ENCODE measurements at regions not wholly inside any gene's neighbourhood (a gene's known extent, or its start where the extent isn't known, plus 50 kb on each side); places are given as distances from the start of the nearest gene placed in this dataset.
"Not testable (repeated sequence)": the region's sequence is repeated elsewhere in the genome, so short reads cannot be mapped to it uniquely, and the experiment has no call there.

DNA sequence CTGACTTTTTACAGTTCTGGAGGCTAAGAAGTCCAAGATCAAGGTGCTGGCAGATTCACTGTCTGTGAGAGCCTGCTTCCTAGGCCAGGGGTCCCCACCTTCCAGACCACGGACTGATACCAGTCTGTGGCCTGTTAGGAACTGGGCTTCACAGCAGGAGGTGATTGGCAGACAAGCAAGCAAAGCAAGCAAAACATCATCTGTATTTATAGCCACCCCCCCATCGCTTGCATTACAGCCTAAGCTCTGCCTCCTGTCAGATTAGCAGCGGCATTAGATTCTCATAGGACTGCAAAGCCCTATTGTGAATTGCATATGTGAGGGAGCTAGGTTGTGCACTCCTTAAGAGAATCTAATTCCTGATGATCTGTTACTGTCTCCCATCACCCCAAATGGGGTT lies 194.7 kb upstream of the THRB start:
- DNase-seq: no peak

DNA sequence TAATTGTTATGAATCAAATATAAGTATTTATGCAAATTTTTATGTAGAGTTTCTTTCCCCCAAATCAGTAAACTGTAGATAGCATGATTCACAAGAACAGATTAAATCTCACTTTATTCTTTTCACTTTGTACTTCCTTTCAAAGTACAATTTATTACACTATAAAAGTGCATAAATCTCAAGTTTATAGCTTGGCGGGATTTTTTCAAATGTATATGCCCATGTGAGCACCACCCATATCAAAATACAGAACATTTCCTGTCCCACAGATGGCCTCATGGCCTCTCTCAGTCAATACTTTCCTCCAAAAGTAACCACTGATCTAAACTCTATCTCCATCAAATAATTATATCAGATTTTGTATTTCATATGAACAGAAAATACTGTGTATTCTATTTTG lies 196.1 kb upstream of the THRB start:
- no peak for DNase-seq

DNA sequence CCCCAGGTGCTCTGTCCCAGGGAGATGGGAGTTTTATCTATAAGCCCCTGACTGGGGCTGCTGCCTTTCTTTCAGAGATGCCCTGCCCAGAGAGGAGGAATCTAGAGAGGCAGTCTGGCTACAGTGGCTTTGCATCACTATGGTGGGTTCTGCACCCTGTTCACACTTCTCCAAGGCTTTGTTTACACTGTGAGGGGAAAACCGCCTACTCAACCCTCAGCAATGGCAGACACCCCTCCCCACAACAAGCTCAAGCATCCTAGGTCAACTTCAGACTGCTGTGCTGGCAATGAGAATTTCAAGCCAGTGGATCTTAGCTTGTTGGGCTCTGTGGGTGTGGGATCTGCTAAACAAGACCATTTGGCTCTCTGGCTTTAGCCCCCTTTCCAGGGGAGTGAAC lies 204.4 kb upstream of the THRB start:
- not testable (repeated sequence) for DNase-seq

DNA sequence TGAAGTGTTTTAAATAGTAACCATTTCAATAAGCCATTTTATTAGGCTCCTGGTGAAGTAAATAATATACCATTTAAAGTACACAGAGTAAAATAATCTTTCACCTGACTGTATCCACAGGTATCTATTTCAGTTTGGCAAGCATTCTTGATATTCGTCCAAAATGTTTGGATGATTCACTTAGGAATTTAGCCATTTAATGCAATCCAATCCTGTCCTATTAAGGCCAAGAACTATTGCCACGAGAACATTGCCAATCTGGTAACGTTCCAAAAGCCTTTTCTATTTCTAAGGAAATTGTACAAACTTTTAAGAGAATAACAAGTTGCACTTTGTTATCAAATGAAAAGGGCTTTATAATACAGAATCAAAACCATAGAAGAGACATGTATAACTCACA lies 209.8 kb upstream of the THRB start:
- no peak for DNase-seq

DNA sequence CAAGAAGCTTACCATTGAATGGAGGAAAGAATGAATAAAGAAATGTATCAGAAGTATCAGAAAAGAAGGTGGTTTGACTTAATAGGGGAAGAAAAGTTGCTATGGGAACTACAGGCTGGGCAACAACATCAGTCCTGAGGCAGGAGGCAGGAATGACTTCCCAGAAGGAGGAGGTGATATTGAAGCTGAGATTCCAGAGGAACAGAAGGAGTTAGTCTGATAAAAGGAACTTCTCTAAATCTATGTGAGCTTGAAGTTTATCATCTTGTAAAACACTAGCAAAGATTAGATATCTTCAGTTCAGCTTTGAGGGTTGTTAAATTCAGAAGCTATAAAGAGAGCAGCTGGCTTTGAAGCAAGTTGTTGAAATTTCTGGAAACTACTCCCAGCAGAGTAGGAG lies 213.3 kb upstream of the THRB start:
- DNase-seq: no peak

DNA sequence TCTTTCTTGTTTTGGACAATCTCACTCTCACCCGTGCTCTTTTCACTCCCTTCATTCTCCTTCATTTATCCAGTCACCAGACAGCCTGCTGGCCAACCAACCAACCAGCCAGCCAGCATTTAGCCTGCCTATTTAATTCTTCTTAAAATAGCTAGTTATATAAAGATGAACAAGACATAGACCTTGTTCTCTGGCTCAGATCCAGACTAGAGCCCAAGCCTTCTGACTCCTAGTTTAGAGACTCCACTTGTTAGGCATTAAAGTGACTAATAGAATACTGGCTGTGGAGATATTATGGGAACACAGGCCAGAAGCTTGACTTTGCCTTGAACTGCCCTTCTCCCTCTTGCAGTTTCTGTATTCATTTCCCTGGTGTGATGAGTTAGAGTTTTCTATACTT lies 215.3 kb upstream of the THRB start:
- no peak for DNase-seq

DNA sequence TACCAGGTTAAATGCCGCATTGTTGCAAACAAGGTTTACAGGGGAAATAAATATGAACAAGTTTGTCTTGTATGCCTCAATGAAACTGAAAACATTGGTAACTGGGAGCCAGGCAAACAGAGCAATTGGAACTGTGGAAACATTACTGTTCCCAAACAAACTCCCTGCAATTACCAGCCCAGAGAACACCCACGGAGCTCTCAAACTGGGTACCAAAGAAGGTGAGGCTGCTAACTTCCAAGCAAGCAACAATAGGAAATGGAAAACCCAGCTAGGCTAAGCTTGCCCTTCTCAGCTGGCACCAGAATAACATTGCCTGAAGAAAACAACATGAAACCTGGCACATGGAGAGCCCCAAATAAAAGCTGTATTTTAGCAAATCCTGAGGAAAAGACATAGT lies 218.9 kb upstream of the THRB start:
- no peak for DNase-seq

DNA sequence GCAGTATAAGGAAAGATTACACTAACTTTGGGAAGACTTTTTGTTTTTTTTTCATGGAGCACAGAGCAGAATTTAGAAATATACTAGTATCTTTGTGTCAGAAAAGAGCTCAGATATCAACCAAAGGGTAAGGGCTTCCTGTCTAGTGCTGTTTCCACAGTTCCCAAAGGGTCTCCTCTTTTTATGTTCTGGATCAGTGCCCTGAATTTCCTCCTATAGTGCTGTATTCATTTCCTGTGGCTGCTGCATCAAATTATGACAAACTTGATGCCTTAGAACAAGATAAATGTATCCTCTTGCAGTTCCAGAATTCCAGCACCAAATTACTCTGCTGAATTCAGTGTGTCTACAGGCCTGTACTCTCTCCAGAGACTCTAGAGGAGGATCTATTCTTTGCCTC lies 219.8 kb upstream of the THRB start:
- no peak for DNase-seq

DNA sequence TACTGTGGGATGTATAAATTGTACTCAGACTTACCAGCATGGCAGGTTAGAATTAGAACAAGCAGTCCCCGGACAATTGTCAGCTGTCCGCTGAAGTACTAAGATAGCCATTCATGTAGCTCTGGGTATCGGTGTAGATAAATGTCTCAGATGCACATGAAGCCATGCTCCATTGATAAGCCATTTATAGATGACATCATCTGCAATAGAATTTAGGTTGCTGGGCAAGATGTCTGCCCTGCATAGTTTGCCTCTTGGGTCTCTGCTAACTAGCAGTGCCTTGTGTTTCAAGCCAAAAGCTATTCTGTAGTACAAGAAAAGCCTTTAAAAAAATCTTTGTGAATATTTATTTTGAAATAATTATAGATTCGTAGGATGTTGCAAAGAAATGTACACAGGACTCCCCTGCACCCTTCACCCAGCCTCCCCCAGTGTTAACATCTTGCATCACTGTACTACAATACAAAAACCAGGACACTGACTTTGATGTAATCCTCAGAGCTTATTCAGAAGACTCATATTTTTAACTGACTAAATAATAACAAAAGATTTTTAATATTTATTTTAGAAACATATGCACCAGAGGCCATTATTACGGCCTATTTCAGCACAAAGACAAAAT lies 220.6 kb upstream of the THRB start:
- DNase-seq: no peak

DNA sequence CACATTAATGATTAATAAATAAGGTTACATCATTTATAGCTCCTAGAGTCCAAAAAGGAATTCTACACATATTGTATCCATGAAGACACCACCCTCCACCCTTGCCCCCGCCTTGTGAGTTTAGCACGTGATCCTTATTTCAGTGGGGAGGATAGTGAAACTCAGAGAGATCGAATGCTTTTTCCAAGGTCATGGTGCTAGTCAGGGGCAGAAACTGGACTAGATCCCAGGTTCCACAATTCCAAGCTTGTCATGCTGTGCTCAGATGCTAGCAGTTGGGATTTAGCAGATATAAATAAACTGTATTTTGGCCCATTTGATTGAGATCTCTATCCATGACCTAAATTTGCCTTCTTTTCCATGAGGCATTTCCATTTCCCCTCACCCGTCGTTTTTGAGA lies 227.4 kb upstream of the THRB start:
- no peak for DNase-seq

DNA sequence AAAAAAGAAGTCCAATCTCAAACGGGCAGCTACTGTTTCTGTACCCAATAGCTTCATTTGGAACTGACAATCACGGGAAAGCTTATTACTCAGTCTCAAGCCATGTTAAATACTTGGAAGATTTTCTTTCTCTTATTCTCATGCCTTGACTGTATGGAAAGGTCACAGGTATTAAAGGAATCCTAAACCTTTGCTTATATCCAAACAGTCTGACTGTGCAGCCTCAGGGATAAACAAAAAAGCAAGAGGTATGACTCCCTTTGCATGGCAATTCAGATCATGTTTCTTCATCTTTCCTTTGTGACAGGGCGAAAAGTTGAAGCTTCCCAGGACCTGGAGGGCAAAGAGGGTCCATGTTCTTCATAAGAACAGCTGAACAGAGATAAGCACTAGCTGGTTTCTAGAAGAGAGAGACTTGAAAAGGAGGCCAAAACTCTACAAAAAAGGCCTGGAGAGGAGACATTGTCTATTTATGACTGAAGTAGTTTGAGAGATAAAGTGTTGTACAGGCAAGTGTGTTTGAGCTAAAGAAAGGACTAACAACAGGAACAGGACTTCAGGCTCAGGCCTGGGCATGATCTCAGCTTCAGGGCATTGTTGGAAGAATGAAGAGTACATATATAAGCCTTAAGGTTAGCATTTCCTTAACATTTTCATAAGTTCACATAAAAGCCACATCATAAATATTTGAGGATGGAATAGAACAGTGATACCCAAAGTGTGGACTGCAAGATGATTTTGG lies 231.0 kb upstream of the THRB start:
- DNase-seq: no peak

DNA sequence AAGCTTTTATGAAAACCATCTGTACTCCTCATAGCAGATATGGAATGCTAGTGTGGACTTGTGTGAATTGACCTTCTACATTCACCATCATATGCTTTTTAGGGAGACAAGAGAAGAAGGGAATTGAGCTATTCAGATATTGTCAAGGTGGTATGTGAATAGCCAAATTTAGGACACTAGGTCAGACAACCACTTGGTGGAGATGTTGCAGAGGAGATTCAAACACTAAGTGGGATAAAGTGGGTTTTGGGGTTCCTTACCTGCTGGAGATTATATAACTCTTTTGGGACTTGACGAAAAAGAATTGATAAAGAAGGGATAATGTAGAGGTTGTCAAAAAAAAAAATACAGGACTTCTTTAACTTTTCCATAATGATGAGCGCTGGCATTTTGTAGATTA lies 231.8 kb upstream of the THRB start:
- DNase-seq: no peak

DNA sequence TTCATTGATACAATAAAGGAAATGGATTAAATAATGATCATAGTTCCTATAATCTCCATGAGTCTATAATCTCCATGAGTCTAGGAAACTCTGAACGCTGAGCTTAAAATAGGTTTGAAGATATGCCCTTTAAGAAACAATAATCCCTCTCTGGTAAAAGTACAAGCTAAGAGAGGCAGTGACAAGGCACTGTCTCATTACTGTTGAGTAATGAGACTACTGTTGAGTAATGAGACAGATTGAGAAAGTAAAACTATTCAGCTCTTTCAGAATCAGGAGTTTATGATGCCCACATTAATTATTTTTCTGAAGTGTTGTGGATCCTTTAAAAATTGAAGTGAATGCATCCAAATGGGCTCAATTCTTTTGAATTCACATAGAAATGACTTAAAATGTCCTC lies 235.5 kb upstream of the THRB start:
- peak in 1 of 2 donors; percentile 4 for DNase-seq

DNA sequence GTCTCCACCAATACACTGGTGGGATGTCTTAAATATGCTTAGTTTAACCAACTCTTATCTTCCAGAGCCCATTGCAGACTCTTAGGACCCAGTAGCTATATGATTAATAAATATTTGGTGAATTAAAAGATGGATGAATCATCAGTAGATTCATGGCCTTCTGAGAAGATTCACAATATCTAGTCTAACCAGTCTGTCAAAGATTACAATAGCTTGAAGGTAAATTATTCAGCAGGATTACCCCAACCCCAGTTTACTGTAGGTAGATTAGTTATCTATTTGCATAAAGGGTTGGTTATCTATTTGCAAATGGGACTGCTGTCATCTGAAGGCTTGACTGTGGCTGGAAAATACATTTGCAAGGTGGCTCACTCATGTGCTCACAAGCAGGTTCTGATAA lies 239.4 kb upstream of the THRB start:
- DNase-seq: no peak

DNA sequence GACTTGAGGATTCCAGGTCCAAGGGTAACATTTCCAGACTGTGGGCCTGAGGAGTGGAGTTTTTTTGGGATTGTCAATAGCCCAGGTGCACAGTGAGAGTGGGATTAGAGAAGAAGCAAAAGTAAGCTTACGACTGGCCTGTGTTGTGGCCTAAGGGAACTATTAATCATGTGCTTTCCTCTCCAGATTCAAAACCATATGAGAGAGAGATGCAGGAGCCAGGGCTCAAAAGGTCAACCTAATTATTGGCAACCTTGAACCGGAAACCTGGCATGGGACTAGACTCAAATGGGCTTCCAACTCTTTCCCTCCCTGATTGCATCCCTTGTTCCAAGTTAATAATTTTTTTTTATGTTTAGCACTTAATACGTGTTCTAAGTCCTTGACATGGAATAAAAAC lies 242.1 kb upstream of the THRB start:
- no peak for DNase-seq

DNA sequence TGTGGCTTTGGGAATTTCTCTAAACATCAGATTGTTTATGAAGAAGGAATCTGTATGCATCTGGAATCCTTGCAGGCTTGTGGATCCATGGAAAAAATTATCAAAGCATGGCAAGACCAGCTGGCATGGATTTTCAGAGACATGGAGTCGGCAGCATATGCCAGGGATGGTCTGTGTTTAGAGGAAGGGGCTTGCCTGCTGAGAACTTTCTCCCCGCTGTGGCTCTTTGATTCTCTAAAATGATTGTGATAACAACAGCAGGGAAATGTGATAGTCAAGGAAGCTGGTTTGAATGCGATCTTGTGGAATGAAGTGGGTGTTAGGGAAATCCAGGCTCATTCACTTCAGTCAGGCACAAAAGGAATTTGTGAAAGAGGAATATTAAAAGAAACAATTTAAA lies 245.7 kb upstream of the THRB start:
- no peak for DNase-seq

DNA sequence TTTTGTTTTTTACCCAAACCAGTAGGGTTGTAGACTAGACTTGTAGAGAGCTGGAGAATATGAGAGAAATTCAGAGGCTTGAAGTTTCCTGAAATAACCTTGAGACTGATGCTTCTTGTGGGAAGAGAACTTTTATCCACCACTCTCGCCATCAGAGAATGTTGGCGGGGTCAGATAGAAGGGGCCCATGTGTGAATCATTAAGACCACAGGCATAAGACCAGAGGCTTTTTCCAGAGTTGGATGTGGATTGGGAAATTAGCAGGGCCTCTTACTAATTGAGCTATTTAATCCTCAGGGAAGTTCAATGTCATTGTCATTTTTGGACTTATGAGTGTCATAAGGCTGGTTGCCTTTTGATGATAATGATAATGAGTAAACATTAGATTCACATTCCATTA lies 246.9 kb upstream of the THRB start:
- no peak for DNase-seq

DNA sequence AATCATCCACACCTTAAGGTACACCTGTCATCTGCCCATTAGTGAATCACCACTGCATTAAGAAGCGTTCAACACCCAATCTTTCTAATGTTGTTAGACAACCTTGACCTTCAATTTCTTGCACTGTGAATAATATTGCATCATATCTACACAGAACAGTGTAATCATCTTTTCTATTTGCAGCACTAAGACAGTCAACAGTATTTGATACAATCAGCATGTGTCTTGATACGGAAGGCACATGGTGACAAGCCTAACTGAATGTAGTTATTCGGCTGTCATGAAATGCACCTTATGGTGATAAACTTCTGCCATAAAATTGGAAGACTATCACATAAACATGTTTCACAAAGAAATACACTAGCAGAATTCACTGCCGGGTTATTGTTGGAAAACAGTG lies 253.9 kb upstream of the THRB start:
- no peak for DNase-seq

DNA sequence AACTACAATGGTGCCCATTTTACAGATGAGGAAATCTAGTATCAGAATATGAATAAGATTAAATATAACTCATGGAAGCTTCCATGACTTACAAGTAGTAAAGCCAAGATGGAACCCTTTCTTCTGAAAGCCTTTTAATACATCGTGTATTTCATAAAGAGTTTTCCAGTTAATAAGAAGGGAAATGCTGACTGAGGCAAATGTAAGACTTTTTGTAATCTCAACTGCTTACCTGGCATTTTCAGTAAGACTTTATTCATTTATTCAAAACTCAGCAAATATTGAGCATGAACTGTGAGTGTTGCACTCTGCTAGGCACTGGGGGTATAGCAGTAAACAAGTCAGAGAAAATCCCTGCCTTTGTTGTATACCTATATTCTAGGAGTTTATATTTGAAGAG lies 256.4 kb upstream of the THRB start:
- DNase-seq: no peak

DNA sequence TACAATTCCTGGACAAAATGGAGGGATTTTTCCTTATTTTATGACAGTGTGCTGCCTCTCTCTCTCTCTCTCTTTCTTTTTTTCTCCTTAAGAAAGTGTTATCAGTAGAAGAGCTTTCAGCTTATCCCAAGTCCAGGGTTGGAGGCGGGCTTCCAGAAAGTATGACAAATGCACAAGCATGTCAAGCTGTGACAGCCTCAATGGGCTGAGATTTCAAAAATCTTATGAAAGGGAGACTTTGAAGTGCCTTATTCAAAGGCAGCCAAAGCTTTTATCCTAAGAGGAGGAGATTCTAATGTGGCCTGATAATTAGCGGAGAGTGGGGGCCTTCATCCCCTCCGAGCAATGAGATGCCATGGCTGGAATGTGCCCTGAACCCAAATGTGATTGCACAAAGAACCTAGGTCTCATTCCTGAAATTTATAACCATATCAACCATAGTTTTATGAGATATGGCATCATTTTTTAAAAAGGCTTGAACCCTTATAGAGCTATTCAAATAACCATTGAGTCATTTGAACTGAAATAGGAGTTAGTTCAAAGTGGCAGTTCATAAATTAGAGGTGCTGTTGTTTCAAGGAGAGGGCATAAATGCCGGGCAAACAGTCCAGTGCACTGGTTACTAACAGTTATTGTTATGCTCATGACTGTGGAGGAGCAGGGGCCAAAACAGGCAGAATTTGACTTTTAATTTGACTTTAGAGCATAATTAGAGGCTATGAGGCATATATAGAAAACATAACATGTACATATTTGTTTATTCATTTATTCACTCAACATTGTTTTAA lies 261.6 kb upstream of the THRB start:
- no peak for DNase-seq

DNA sequence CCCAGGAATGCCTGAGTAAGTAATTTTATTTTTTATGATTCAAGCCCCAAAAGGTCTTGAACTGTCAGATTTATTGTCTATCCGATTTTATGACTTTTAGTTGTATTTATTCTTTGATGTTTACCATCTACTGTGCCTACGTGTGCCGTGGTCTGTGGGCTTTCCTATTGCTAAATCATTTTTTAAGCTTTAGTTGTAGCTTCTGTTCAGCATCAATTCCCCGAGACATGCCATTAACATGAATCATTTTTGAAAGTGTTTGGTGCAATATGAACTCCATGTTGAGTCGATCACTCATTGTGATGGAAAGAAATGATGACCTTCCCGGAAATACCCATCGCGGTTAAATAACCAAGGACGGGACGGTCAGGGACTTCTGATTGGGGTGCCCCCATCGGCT lies 268.7 kb upstream of the THRB start:
- no peak for DNase-seq

DNA sequence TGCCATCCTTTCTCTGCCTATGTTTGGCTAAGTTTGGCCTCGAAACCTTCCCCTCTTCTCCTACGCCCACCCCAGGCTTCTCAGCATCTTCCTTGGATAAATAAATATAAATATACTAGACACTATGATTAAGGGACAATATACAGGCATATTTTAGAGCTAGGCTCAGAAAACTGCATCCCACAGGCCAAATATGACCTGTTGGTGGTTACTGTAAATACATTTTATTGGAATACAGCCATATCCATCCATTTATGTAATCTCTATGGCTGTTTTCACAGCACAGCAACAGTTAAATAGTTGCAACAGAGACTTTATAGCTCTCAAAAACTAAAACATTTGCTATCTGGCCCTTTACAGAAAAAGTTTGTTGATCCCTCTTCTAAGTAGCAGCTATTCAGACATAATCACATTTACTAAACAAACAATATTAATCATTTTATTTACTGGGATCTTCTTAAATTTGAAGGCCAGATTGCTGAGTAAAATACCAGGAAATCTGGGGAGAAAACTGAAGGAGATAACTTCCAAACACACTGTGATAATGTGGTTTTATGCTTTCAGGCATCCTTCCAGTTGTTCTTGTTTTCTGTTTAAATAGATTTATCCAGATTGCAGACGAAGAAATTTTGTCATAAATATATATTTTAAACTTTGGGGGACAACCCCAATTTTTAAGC lies 269.7 kb upstream of the THRB start:
- DNase-seq: no peak

DNA sequence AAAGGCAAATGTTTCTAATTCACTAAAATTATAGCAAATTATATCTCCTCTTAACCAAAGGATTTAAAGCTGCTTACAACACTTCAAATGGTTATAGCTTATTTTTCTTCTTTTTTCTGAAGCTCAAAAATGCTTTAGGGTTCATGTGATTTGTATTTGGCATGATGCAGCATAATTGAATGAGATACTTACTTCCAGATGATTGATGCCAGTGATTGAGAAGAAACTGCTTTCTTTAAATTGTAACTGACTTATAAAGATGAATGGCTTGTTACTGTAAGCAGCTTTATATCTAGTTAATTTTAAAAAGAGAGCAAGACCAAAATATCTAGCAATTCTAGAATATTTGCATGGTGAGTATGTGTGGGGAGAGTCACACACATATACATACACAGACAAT lies 270.7 kb upstream of the THRB start:
- no peak for DNase-seq

DNA sequence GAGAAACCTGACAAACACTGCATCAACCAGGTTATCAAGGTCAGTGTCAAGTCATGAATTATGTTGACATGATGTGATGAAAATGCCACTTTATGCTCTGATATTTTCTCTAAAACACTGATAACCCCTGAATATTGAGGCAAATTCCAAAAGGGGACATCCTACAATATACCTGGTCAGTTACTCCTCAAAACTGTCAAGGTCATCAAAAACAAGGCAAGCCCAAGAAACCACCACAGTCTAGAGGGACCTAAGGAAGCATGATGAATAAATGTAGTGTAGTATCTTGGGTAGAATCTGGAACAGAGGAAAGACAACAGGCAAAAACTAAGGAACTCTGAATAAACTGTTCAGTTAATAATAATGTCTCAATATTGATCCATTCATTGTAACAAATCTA lies 275.3 kb upstream of the THRB start:
- DNase-seq: no peak
